ENCODE measurements at regions not wholly inside any gene's neighbourhood (a gene's known extent, or its start where the extent isn't known, plus 50 kb on each side); places are given as distances from the start of the nearest gene placed in this dataset.

DNA sequence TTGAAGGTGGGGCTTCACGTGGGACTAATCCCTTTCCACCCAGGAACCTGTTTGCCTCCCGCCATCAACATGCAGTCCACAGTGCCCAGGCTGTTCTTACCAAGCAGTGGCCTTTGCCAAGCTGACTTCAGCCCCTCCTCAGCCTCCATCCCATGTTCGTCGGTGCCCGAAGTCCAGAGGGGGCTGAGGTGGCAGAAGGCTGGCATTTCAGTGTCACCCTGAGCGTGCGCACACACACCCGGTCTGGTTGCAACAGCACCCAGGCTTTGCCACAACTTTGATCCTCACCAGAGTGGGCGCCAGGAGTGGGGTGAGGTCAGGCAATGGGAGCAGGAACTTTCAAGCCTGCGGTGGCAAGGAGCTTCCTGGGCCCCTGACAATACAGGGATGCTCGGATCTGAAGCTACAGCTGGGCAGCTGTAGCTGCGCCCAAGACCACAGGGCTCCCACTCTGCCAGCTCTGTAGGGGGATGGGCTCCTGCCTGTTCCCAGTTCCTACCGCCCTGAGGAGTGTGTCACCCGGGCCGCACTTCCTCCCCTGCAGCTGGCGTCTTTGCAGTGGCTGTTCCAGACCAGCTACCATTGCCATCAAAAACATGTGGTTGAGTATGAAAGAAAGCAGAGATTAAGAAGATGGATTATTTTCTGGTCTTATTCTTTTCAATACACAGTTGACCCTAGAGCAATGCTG, 428.0 kb downstream of the EPHA5 start:
- TF ChIP-seq CTCF (conservative IDR thresholded peaks at IDR 0.05; ENCODE audit: low read length) (no peak), EZH2phosphoT487 (IDR thresholded peaks at IDR 0.05; ENCODE audit: borderline replicate concordance, low read depth, low read length) (no peak)

Data from OCI-LY7 (cell line).